H9 (cell line): ENCODE measurements at regions not wholly inside any gene's neighbourhood (a gene's known extent, or its start where the extent isn't known, plus 50 kb on each side); places are given as distances from the start of the nearest gene placed in this dataset.

Experiments used
- DNase-seq: peaks from one replicate; pipeline ENCODE4 v3.0.0-alpha.2; 2017
- H2AFZ ChIP-seq: one replicate; pipeline ENCODE4 v1.6.1; 2013; ENCODE audit warnings: mild to moderate bottlenecking, low read length, control low read depth, moderate library complexity
- H2AK5ac ChIP-seq: 2 replicates; pipeline ENCODE4 v1.6.1; 2013; ENCODE audit warnings: low read length, control low read depth, mixed read lengths; ENCODE audit not compliant: insufficient read length
- H2BK120ac ChIP-seq: one replicate; pipeline ENCODE4 v1.6.1; 2013; ENCODE audit warnings: low read depth, mild to moderate bottlenecking, low read length, control low read depth, inconsistent platforms; ENCODE audit not compliant: poor library complexity, severe bottlenecking
- H2BK12ac ChIP-seq: 2 replicates; pipeline ENCODE4 v1.6.1; 2013; ENCODE audit warnings: low read length, control low read depth, mixed read lengths, low read depth; ENCODE audit not compliant: insufficient read length
- H2BK15ac ChIP-seq: 2 replicates; pipeline ENCODE4 v1.6.1; 2013; ENCODE audit warnings: low read depth, low read length, control low read depth
- H2BK20ac ChIP-seq: one replicate; pipeline ENCODE4 v1.6.1; 2013; ENCODE audit warnings: low read depth, mild to moderate bottlenecking, low read length, control low read depth, inconsistent platforms; ENCODE audit not compliant: poor library complexity, severe bottlenecking
- H2BK5ac ChIP-seq: 2 replicates; pipeline ENCODE4 v1.6.1; 2013; ENCODE audit warnings: low read length, control low read depth, mixed read lengths; ENCODE audit not compliant: insufficient read length
- H3K14ac ChIP-seq: 2 replicates; pipeline ENCODE4 v1.6.1; 2013; ENCODE audit warnings: low read length, control low read depth; ENCODE audit not compliant: insufficient read depth
- H3K18ac ChIP-seq: 2 replicates; pipeline ENCODE4 v1.6.1; 2013; ENCODE audit warnings: low read depth, mild to moderate bottlenecking, mixed read lengths, low read length, control low read depth; ENCODE audit not compliant: insufficient read length
- H3K23ac ChIP-seq: 2 replicates; pipeline ENCODE4 v1.6.1; 2013; ENCODE audit warnings: low read length, control low read depth, mixed read lengths, low read depth; ENCODE audit not compliant: insufficient read length
- H3K23me2 ChIP-seq: 2 replicates; pipeline ENCODE4 v1.6.1; 2013; ENCODE audit warnings: low read depth, mild to moderate bottlenecking, mixed read lengths, low read length, control low read depth; ENCODE audit not compliant: insufficient read length, poor library complexity, severe bottlenecking
- H3K27ac ChIP-seq: 2 replicates; pipeline ENCODE4 v1.5.1; 2013; ENCODE audit warnings: low read length, control low read depth, mixed read lengths, low read depth; ENCODE audit not compliant: insufficient read length
- H3K27me3 ChIP-seq: 2 replicates; pipeline ENCODE4 v1.6.1; 2013; ENCODE audit warnings: low read length, control low read depth, inconsistent platforms; ENCODE audit not compliant: insufficient read depth
- H3K4ac ChIP-seq: 2 replicates; pipeline ENCODE4 v1.6.1; 2013; ENCODE audit warnings: low read depth, mild to moderate bottlenecking, control low read depth, inconsistent platforms, low read length, moderate library complexity
- H3K4me1 ChIP-seq: 2 replicates; pipeline ENCODE4 v1.6.1; 2013; ENCODE audit warnings: low read length, control low read depth, inconsistent platforms; ENCODE audit not compliant: insufficient read depth
- H3K4me2 ChIP-seq: 2 replicates; pipeline ENCODE4 v1.6.1; 2013; ENCODE audit warnings: low read length, control low read depth, mixed read lengths; ENCODE audit not compliant: insufficient read length, insufficient read depth
- H3K56ac ChIP-seq: 2 replicates; pipeline ENCODE4 v1.6.1; 2013; ENCODE audit warnings: low read depth, mild to moderate bottlenecking, mixed read lengths, low read length, control low read depth; ENCODE audit not compliant: insufficient read length
- H3K79me1 ChIP-seq: 2 replicates; pipeline ENCODE4 v1.6.1; 2013; ENCODE audit warnings: low read depth, mild to moderate bottlenecking, moderate library complexity, low read length, control low read depth, inconsistent platforms; ENCODE audit not compliant: insufficient read depth, poor library complexity, severe bottlenecking
- H3K79me2 ChIP-seq: 2 replicates; pipeline ENCODE4 v1.6.1; 2013; ENCODE audit warnings: low read length, control low read depth, inconsistent platforms; ENCODE audit not compliant: insufficient read depth
- H3K9ac ChIP-seq: 2 replicates; pipeline ENCODE4 v1.6.1; 2013; ENCODE audit warnings: low read length, control low read depth, mixed read lengths; ENCODE audit not compliant: insufficient read length; ENCODE audit errors: extremely low read depth
- H3K9me3 ChIP-seq: one replicate; pipeline ENCODE4 v1.6.1; 2013; ENCODE audit warnings: low read depth, low read length, inconsistent platforms; ENCODE audit not compliant: control insufficient read depth
- H3T11ph ChIP-seq: one replicate; pipeline ENCODE4 v1.6.1; 2013; ENCODE audit warnings: mild to moderate bottlenecking, low read length, control low read depth, inconsistent platforms
- H4K20me1 ChIP-seq: one replicate; pipeline ENCODE4 v1.6.1; 2013; ENCODE audit not compliant: control insufficient read depth, insufficient read length, insufficient read depth
- H4K5ac ChIP-seq: 2 replicates; pipeline ENCODE4 v1.6.1; 2013; ENCODE audit warnings: low read depth, mild to moderate bottlenecking, mixed read lengths, low read length, control low read depth; ENCODE audit not compliant: insufficient read length
- H4K8ac ChIP-seq: replicated peaks from 2 replicates; pipeline ENCODE4 v1.6.1; 2013; ENCODE audit warnings: low read length, control low read depth, mixed read lengths, low read depth; ENCODE audit not compliant: insufficient read length
- H4K91ac ChIP-seq: 2 replicates; pipeline ENCODE4 v1.6.1; 2013; ENCODE audit warnings: low read depth, mild to moderate bottlenecking, moderate library complexity, mixed read lengths, low read length, control low read depth; ENCODE audit not compliant: insufficient read length
- H3K27ac Mint-ChIP-seq, 3 experiments: 2 replicates in 2 of 3; 3 replicates in 1 of 3; pipeline ENCODE4 v1.8.0; 2020 to 2021; ENCODE audit warnings: mixed read lengths in 3 of 3, mild to moderate bottlenecking in 1 of 3, moderate library complexity in 1 of 3
- H3K27me3 Mint-ChIP-seq: 2 replicates; pipeline ENCODE4 v1.8.0; 2021; ENCODE audit warnings: low read depth, mild to moderate bottlenecking, moderate library complexity, mixed read lengths
- H3K36me3 Mint-ChIP-seq, 3 experiments: 2 replicates in 2 of 3; 3 replicates in 1 of 3; pipeline ENCODE4 v1.8.0; 2020 to 2021; ENCODE audit warnings: low read depth in 3 of 3, mixed read lengths in 3 of 3; ENCODE audit not compliant: insufficient read depth in 1 of 3
- H3K4me1 Mint-ChIP-seq, 2 experiments: 2 replicates each; pipeline ENCODE4 v1.8.0; 2020; ENCODE audit warnings: mixed read lengths in 2 of 2
- H3K4me3 Mint-ChIP-seq, 2 experiments: 2 replicates in 1 of 2; 3 replicates in 1 of 2; pipeline ENCODE4 v1.8.0; 2020 to 2021; ENCODE audit warnings: mild to moderate bottlenecking in 2 of 2, mixed read lengths in 2 of 2, moderate library complexity in 1 of 2
- H3K9me3 Mint-ChIP-seq, 2 experiments: 2 replicates in 1 of 2; 3 replicates in 1 of 2; pipeline ENCODE4 v1.8.0; 2020; ENCODE audit warnings: mild to moderate bottlenecking in 2 of 2, mixed read lengths in 2 of 2, moderate library complexity in 1 of 2
- CTCF ChIP-seq: fragments of 200-600 bp; sonication (generic); conservative IDR thresholded peaks from 3 replicates; pipeline ENCODE4 v1.8.0; 2021; ENCODE audit warnings: antibody characterized with exemption, mild to moderate bottlenecking
- WGBS: extraction: QIAGEN DNeasy Blood & Tissue Kit; methylation state at CpG from one replicate; pipeline ENCODE4 v1.1.7; 2013; ENCODE audit warnings: missing lambda C conversion rate, low lambda C conversion rate, mixed read lengths; ENCODE audit not compliant: insufficient read length; ENCODE audit errors: extremely low coverage; 5-methylcytosine and 5-hydroxymethylcytosine counted together

- no peak for TF ChIP-seq CTCF
- Histone ChIP-seq H4K5ac (no peak overlapping the region), H3K18ac (no peak overlapping the region), H3K9me3 (no peaks in the 10 kb centered on the region), H3T11ph (no peak overlapping the region), H3K23me2 (no peaks in the 10 kb centered on the region), H2BK120ac (no peak overlapping the region), H2BK12ac (no peak overlapping the region), H3K27ac (no peak overlapping the region), H3K14ac (no peak overlapping the region), H2BK15ac (no peak overlapping the region), H3K9ac (no peak overlapping the region), H3K56ac (no peak overlapping the region), H4K91ac (no peak overlapping the region), H2AK5ac (no peak overlapping the region), H3K4ac (no peak overlapping the region), H3K79me1 (no peaks in the 10 kb centered on the region), H3K4me2 (no peak overlapping the region), H3K27me3 (no peaks in the 10 kb centered on the region), H4K8ac (no peak overlapping the region), H2BK20ac (no peak overlapping the region), H2BK5ac (no peak overlapping the region), H3K23ac (no peak overlapping the region), H4K20me1 (no peaks in the 10 kb centered on the region), H3K4me1 (no peaks in the 10 kb centered on the region), H3K79me2 (no peaks in the 10 kb centered on the region), H2AFZ (no peak overlapping the region)
- Mint-ChIP-seq H3K36me3 (no peaks in the 10 kb centered on the region), H3K4me1 (no peaks in the 10 kb centered on the region), H3K27ac (no peak overlapping the region), H3K9me3 (no peaks in the 10 kb centered on the region; a peak in 1 of 5 replicates), H3K4me3 (no peak overlapping the region), H3K27me3 (no peaks in the 10 kb centered on the region)
- no CpG with 5 or more reads among the region's 2 CpGs for WGBS
- no peak for DNase-seq
Measured at GRCh38 chr6:54060286-54060685, 51.0 kb upstream of the MLIP start.
